Activated T-helper 1 cell treated with anti-CD3 and anti-CD28 coated beads, Interleukin-12 subunit alpha, Interleukin-12 subunit beta, Interleukin-2, Interleukin-4 antibody, amounts not matched to agents 30 ng/mL and 10 ng/mL and 1 ng/mL, durations not matched to agents 14 hours and 24 hours and 36 hours (primary cell): ENCODE measurements at regions not wholly inside any gene's neighbourhood (a gene's known extent, or its start where the extent isn't known, plus 50 kb on each side); places are given as distances from the start of the nearest gene placed in this dataset.
"Not testable (repeated sequence)": the region's sequence is repeated elsewhere in the genome, so short reads cannot be mapped to it uniquely, and the experiment has no call there.

Source experiments
- DNase-seq: peaks from one replicate; pipeline ENCODE4 v3.0.0; 2021; ENCODE audit warnings: low spot score
- H3K27ac Mint-ChIP-seq: one replicate; pipeline ENCODE4 v1.8.0; 2021; ENCODE audit warnings: mild to moderate bottlenecking, mixed read lengths
- H3K27me3 Mint-ChIP-seq: one replicate; pipeline ENCODE4 v1.8.0; 2022; ENCODE audit warnings: mild to moderate bottlenecking, moderate library complexity, mixed read lengths; ENCODE audit not compliant: insufficient read depth
- H3K36me3 Mint-ChIP-seq: one replicate; pipeline ENCODE4 v1.8.0; 2021; ENCODE audit warnings: low read depth, mixed read lengths
- H3K4me1 Mint-ChIP-seq: one replicate; pipeline ENCODE4 v1.8.0; 2021; ENCODE audit warnings: low read depth, mixed read lengths
- H3K4me3 Mint-ChIP-seq: one replicate; pipeline ENCODE4 v1.8.0; 2021; ENCODE audit warnings: mild to moderate bottlenecking, moderate library complexity, mixed read lengths
- H3K9me3 Mint-ChIP-seq: one replicate; pipeline ENCODE4 v1.8.0; 2021; ENCODE audit warnings: mixed read lengths
- intact Hi-C: fragments of 100-400 bp; cut with micrococcal nuclease; formaldehyde crosslinking; loops from one replicate; pipeline ENCODE4 v1.15.1; 2024

- Mint-ChIP-seq H3K4me1 (no peaks in the 10 kb centered on the region), H3K4me3 (no peak overlapping the region), H3K27ac (no peak overlapping the region), H3K36me3 (no peaks in the 10 kb centered on the region), H3K9me3 (no peaks in the 10 kb centered on the region), H3K27me3 (peaks cover 18% of the 10 kb centered on the region)
- intact Hi-C loops, result no loop called here
- no peak for DNase-seq
These were observed 500.5 kb downstream of the PLCL1 start for GRCh38 chr2:198304859-198305258.

GRCh38 chr2:198297350-198297749 is 493.0 kb downstream of the PLCL1 start:
- DNase-seq, result no peak
- Mint-ChIP-seq H3K4me3 (no peak overlapping the region), H3K4me1 (no peaks in the 10 kb centered on the region), H3K9me3 (no peaks in the 10 kb centered on the region), H3K36me3 (no peaks in the 10 kb centered on the region), H3K27ac (no peak overlapping the region), H3K27me3 (peaks cover 20% of the 10 kb centered on the region)
- intact Hi-C loops, result loop anchor here (2.0 to 5.0 kb wide), 2 partner anchors 519 to 795 kb away; partner anchors contain the start of gene HSPE1

GRCh38 chr2:198296665-198297308 is 492.4 kb downstream of the PLCL1 start:
- H3K27ac Mint-ChIP-seq, result no peak overlapping the region
- no peaks in the 10 kb centered on the region for H3K36me3 Mint-ChIP-seq
- no peak overlapping the region for H3K4me3 Mint-ChIP-seq
- no peaks in the 10 kb centered on the region for H3K9me3 Mint-ChIP-seq
- no peaks in the 10 kb centered on the region for H3K4me1 Mint-ChIP-seq
- H3K27me3 Mint-ChIP-seq, result peaks cover 20% of the 10 kb centered on the region
- intact Hi-C loops, result loop anchor here (1.0 to 5.0 kb wide), 5 partner anchors 169 to 794 kb away; partner anchors contain the start of gene HSPE1
- peak; percentile 20 for DNase-seq

- peaks cover 21% of the 10 kb centered on the region for H3K27me3 Mint-ChIP-seq
- intact Hi-C loops, result no loop called here
- no peak overlapping the region for H3K4me3 Mint-ChIP-seq
- DNase-seq, result no peak
- no peak overlapping the region for H3K27ac Mint-ChIP-seq
- no peaks in the 10 kb centered on the region for H3K36me3 Mint-ChIP-seq
- H3K9me3 Mint-ChIP-seq, result no peaks in the 10 kb centered on the region
- no peaks in the 10 kb centered on the region for H3K4me1 Mint-ChIP-seq
These were observed 488.9 kb downstream of the PLCL1 start for GRCh38 chr2:198293281-198293680.

GRCh38 chr2:198289811-198290210 is 485.4 kb downstream of the PLCL1 start:
- Mint-ChIP-seq H3K27ac (no peak overlapping the region), H3K27me3 (peaks cover 11% of the 10 kb centered on the region), H3K4me1 (no peaks in the 10 kb centered on the region), H3K36me3 (no peaks in the 10 kb centered on the region), H3K9me3 (no peaks in the 10 kb centered on the region), H3K4me3 (no peak overlapping the region)
- DNase-seq, result no peak
- intact Hi-C loops, result no loop called here

GRCh38 chr2:198287706-198288105 is 483.3 kb downstream of the PLCL1 start:
- no peak overlapping the region for H3K27ac Mint-ChIP-seq
- no peak for DNase-seq
- no peaks in the 10 kb centered on the region for H3K9me3 Mint-ChIP-seq
- H3K27me3 Mint-ChIP-seq, result peaks cover 14% of the 10 kb centered on the region
- no peaks in the 10 kb centered on the region for H3K4me1 Mint-ChIP-seq
- H3K36me3 Mint-ChIP-seq, result no peaks in the 10 kb centered on the region
- no peak overlapping the region for H3K4me3 Mint-ChIP-seq
- intact Hi-C loops, result no loop called here

- intact Hi-C loops, result no loop called here
- H3K9me3 Mint-ChIP-seq, result no peaks in the 10 kb centered on the region
- no peak for DNase-seq
These were observed 480.8 kb downstream of the PLCL1 start for GRCh38 chr2:198285216-198285615.

GRCh38 chr2:198283146-198283545 is 478.8 kb downstream of the PLCL1 start:
- intact Hi-C loops, result no loop called here
- peaks cover 14% of the 10 kb centered on the region for H3K27me3 Mint-ChIP-seq
- no peaks in the 10 kb centered on the region for H3K36me3 Mint-ChIP-seq
- no peak overlapping the region for H3K4me3 Mint-ChIP-seq
- H3K4me1 Mint-ChIP-seq, result no peaks in the 10 kb centered on the region
- DNase-seq, result no peak
- no peak overlapping the region for H3K27ac Mint-ChIP-seq
- H3K9me3 Mint-ChIP-seq, result no peaks in the 10 kb centered on the region

More at GRCh38 chr2:198285216-198285615, 480.8 kb downstream of the PLCL1 start:
- Mint-ChIP-seq H3K27ac (no peak overlapping the region), H3K27me3 (peaks cover 19% of the 10 kb centered on the region), H3K4me3 (no peak overlapping the region), H3K4me1 (no peaks in the 10 kb centered on the region), H3K36me3 (no peaks in the 10 kb centered on the region)

GRCh38 chr2:198282061-198282460 is 477.7 kb downstream of the PLCL1 start:
- H3K4me3 Mint-ChIP-seq, result no peak overlapping the region
- no peak overlapping the region for H3K27ac Mint-ChIP-seq
- no peaks in the 10 kb centered on the region for H3K9me3 Mint-ChIP-seq

GRCh38 chr2:198280145-198280544 is 475.8 kb downstream of the PLCL1 start:
- H3K27me3 Mint-ChIP-seq, result peaks cover 13% of the 10 kb centered on the region
- H3K36me3 Mint-ChIP-seq, result no peaks in the 10 kb centered on the region
- H3K27ac Mint-ChIP-seq, result no peak overlapping the region

More at GRCh38 chr2:198282061-198282460, 477.7 kb downstream of the PLCL1 start:
- intact Hi-C loops, result no loop called here
- Mint-ChIP-seq H3K27me3 (peaks cover 14% of the 10 kb centered on the region), H3K4me1 (no peaks in the 10 kb centered on the region), H3K36me3 (no peaks in the 10 kb centered on the region)
- DNase-seq, result no peak

GRCh38 chr2:198279026-198279425 is 474.6 kb downstream of the PLCL1 start:
- no peak for DNase-seq
- Mint-ChIP-seq H3K36me3 (no peaks in the 10 kb centered on the region), H3K4me1 (no peaks in the 10 kb centered on the region), H3K27me3 (peaks cover 9% of the 10 kb centered on the region), H3K27ac (no peak overlapping the region), H3K4me3 (no peak overlapping the region), H3K9me3 (no peaks in the 10 kb centered on the region)
- intact Hi-C loops, result no loop called here

More at GRCh38 chr2:198280145-198280544, 475.8 kb downstream of the PLCL1 start:
- intact Hi-C loops, result no loop called here
- Mint-ChIP-seq H3K4me1 (no peaks in the 10 kb centered on the region), H3K4me3 (no peak overlapping the region), H3K9me3 (no peaks in the 10 kb centered on the region)
- no peak for DNase-seq

GRCh38 chr2:198277181-198277580 is 472.8 kb downstream of the PLCL1 start:
- Mint-ChIP-seq H3K27ac (no peak overlapping the region), H3K4me3 (no peak overlapping the region), H3K36me3 (no peaks in the 10 kb centered on the region), H3K9me3 (no peaks in the 10 kb centered on the region), H3K27me3 (peaks cover 9% of the 10 kb centered on the region), H3K4me1 (no peaks in the 10 kb centered on the region)
- intact Hi-C loops, result no loop called here
- DNase-seq, result no peak

- peaks cover 2% of the 10 kb centered on the region for H3K27me3 Mint-ChIP-seq
- no peak overlapping the region for H3K27ac Mint-ChIP-seq
- no peak overlapping the region for H3K4me3 Mint-ChIP-seq
- no peaks in the 10 kb centered on the region for H3K4me1 Mint-ChIP-seq
- DNase-seq, result no peak
- no peaks in the 10 kb centered on the region for H3K36me3 Mint-ChIP-seq
- intact Hi-C loops, result no loop called here
- no peaks in the 10 kb centered on the region for H3K9me3 Mint-ChIP-seq
These were observed 469.3 kb downstream of the PLCL1 start for GRCh38 chr2:198273660-198274059.

- H3K27ac Mint-ChIP-seq, H3K4me1 Mint-ChIP-seq, H3K27me3 Mint-ChIP-seq, H3K4me3 Mint-ChIP-seq, DNase-seq, H3K9me3 Mint-ChIP-seq, intact Hi-C loops, H3K36me3 Mint-ChIP-seq: not testable (repeated sequence)
These were observed 465.8 kb downstream of the PLCL1 start for GRCh38 chr2:198270157-198270556.
